NOMO-1 treated with dmso at 0.1 percent for 144 hours (cell line): ENCODE measurements at regions not wholly inside any gene's neighbourhood (a gene's known extent, or its start where the extent isn't known, plus 50 kb on each side); places are given as distances from the start of the nearest gene placed in this dataset.

Experiments used
- DNase-seq: peaks from one replicate; lab custom pipeline; 2025; ENCODE audit not compliant: unreplicated experiment; lab: John Stamatoyannopoulos, UW

GRCh38 chr11:115556984-115557383 is 52.8 kb upstream of the CADM1 start:
- DNase-seq, result no peak

DNA sequence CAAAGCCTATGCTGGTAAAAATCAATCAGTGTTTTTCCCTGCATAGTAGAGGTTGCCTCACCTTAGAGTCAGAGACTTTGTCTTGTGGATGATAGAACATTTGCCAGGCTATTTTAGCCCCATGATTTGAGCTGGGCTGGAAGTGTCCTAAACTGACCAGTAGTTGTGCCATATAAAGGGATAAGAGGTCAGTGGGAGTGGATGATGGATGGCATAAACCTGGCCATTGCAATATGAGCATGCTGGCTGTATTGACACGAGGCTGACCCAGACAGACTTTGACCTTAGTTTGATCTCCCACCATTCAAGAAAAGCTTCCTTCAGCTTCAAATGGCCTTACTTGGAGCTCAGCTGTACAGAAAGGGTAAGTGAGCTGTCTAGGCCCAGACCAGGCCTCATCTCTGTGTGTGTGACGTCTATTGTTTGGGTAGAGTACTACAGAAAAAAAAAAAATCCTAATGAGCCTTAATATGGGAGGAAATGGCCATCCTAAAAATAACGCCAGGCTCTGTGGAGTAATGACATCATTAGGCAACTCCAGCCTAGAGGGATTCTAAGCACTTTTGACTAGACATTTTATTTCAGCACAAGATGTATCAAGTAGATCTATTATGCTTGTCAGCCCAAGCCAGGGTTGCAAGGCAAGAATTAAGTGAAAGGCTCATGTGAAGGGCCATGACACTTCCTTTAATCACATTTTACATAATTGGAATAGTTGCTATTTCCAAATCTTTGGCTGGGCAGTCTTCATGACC is 51.3 kb upstream of the CADM1 start:
- no peak for DNase-seq
